ENCODE measurements at regions not wholly inside any gene's neighbourhood (a gene's known extent, or its start where the extent isn't known, plus 50 kb on each side); places are given as distances from the start of the nearest gene placed in this dataset.
"Not testable (repeated sequence)": the region's sequence is repeated elsewhere in the genome, so short reads cannot be mapped to it uniquely, and the experiment has no call there.

DNA sequence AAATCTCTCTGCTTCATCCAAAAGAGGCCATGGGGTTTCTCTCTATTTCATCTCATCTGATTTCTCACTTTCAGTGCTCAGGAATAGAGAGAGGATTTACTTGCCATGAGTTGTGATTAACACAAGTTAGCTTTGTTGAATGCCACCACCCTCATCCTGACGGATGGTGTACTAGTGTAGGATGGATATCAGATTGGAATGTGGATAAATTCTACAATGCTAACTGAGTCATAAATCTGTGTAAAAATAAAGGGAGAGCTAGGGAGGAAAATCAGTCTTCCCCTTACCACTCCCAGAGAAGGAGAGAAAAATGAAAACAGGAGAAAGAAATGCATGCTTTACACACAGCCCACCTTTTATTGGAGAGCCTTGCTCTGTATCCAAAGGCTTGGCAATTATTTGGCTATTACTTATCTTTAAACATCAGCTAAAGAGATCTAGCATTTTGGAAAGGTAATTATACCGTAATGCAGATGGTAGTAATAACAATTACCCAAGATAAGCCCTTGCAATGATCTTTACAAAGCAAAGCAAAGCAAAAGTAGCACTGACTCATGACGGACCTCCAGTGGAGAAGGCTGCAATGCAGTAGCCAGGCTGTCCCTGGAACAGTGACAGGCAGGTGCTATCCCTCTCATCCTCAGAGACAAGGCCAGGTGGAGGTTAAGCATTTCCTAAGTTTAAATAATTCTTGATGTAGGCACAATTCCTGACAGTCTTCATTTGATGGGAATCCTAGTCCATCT, 306.3 kb upstream of the PPARGC1A start:
- no peak for DNase-seq

GRCh38 chr4:24192018-24192641, 302.3 kb upstream of the PPARGC1A start:
- no peak for DNase-seq

- DNase-seq: no peak
Observed at GRCh38 chr4:24190761-24191695, 301.2 kb upstream of the PPARGC1A start.

DNA sequence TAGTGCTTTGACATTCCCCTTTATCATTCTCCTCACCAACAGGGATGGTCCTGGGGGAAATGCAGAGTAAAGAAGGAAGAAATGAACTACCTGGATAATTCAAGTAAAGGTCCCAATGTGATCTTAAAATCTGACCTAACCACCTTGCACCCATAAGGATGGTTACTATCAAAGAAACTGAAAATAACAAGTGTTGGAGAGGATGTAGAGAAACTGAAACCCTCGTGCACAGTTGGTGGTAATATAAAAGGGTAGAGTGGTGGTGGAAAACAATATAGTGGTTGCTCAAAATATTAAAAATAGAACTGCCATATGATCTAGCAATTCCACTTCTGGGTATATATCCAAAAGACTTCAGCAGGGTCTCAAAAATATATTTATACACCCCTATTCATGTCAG, 298.6 kb upstream of the PPARGC1A start:
- DNase-seq: no peak

DNA sequence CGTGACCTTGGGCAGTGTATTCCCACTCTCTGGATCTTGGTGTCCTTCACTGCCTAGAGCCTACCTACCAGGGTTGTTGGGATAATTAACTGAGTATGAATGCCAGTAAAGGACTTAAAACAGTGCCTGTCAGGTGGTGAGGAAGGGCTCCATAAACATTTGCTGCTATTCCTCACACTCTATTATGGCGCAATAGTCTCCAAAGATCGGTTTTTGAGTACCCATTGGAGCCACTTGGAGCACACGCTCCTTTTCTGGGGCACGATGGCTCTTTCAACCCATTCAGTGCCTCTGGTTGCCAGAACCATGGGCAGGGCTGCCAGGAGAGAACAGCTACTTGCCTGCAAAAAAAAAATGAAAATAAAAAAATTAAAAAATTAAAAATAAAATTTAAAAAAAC, 296.6 kb upstream of the PPARGC1A start:
- DNase-seq: no peak

GRCh38 chr4:24181005-24181404, 291.2 kb upstream of the PPARGC1A start:
- DNase-seq: no peak

GRCh38 chr4:24180586-24180985, 290.7 kb upstream of the PPARGC1A start:
- DNase-seq: no peak

DNA sequence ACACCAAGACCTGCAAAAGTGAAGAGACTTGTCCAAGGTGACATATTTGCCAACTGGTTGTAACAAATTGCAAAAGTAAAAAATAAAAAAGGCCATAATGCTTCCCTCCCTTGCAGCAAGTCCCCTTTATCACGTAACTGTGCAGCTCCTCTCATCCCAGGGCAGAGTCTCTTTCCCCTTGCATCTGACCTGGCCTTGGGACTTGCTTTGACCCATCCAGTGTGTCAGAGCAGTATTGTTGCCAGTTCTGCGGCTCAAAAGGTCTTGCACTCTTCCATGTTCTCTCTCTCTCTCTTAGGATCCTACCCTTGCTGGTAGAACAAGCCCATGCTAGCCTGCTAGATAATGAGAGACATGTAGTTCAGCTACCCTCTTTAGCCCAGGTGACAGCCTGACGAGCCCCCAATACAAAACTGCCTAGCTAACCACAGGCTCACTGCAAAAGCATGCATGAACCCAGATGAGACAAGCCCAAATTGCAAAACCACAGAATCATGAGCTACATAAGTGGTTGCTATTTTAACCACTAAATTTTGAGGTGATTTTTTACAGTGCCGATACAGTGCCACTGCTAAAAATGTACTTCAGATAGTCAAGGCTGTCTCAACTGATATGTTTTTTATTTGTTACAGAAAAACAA, 289.5 kb upstream of the PPARGC1A start:
- no peak for DNase-seq

- not testable (repeated sequence) for DNase-seq
Observed at GRCh38 chr4:24177443-24177842, 287.6 kb upstream of the PPARGC1A start.

GRCh38 chr4:24175707-24176106, 285.9 kb upstream of the PPARGC1A start:
- DNase-seq: no peak

DNA sequence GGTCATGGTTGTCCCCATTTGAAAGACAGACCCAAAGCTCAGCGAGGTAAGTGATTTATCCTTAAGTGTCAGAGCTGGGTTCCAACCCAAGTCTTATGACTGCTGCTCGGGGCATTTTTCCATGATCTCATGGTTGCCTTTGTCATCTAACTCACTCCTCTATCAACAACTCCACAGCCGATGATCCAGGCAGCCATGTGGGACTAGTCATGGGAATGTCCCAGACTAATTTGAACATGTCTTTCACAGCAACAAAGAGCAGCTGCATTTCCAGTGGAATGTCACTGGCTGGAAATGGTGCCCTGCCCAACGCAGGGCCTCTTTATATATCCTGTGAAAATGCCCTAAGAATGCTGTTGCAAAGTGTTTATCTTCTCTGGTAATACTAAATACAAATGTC, 284.8 kb upstream of the PPARGC1A start:
- DNase-seq: no peak

DNA sequence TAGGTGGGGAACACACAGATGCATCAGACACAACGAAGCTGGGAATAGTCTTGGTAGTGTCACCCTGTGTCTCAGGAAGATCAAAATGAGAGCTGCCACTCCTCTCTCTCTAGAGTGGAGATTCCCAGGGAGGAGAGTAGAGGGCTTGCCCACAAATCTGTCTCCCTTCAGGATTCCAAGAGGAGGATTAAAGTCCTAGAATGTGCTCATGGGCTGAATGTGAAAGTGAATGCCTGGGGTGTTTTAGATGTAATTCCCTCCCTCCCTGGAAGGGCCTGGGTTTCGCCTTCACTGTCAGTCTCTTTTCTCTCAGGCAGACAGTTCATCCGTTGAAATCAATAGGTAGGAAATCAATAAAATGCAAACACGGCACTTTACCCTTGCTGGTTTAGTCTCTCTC, 282.6 kb upstream of the PPARGC1A start:
- no peak for DNase-seq

DNA sequence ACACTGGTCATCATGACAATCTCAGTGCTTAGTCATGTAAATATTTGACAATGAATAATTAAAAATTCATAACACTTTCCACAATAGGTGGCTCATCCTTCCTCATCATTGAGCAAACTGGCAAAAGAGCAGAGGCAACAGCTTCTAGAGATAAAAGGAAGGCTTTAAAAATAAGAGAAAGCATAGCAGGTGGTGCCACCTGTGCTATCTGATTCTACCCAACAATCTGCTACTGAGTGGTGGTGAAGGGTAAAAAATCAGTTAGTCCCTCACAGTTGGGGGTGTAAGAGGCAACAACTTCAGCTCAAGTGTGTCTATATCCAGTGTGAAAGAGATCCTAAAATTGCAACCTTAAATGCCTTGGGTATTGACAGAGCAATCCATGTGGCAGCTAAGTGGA, 280.1 kb upstream of the PPARGC1A start:
- no peak for DNase-seq

GRCh38 chr4:24168658-24169057, 278.8 kb upstream of the PPARGC1A start:
- DNase-seq: no peak

GRCh38 chr4:24166501-24166900, 276.7 kb upstream of the PPARGC1A start:
- no peak for DNase-seq

- no peak for DNase-seq
Observed at GRCh38 chr4:24164797-24165196, 274.9 kb upstream of the PPARGC1A start.

DNA sequence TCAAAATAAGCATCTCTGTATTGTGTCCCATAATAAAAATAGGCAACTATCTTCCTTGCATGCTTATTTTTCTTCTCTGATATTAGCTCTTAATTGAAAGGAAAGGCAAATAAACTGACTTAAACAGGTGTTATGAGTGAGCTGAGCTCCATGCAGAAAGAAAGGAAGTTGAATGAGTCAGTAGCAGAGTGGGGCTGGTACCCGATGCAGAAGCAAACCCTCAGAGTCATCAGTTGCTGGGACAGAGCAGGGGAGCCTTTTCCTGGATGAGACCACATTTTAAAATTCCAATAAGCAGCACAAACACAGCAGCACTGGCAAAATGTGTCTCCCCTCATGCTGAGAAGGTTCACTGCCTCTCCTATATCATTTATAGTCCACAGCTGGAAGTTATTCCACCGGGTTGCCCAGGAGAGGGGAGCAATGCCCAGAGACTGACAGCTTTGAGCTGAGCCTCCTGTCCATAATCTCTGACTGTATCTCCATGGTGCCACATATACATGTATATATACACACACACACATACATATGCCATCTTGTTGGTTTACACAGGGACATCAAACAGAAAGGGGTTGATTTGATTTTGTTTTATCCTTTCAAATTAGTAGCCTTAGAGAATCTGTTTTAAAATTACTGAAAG, 274.3 kb upstream of the PPARGC1A start:
- no peak for DNase-seq

DNA sequence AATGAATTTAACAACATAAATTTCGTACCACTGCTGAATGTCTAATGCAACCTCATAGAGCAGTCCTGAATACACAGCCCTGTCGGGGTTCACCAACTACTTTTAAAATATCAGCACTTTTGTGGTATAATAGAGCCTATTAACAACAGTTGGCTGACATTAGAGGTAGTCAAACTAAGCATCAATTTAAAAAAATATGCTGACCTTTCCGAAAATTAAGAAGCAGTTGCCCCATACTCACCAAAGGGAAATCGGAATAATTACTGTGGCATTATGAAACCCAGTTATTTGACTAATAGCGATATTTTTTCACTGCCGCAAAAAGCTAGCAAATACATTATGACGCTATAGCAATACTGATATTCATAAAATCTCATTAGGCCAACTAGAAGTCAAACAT, 273.5 kb upstream of the PPARGC1A start:
- no peak for DNase-seq

GRCh38 chr4:24160358-24160757, 270.5 kb upstream of the PPARGC1A start:
- DNase-seq: no peak

DNA sequence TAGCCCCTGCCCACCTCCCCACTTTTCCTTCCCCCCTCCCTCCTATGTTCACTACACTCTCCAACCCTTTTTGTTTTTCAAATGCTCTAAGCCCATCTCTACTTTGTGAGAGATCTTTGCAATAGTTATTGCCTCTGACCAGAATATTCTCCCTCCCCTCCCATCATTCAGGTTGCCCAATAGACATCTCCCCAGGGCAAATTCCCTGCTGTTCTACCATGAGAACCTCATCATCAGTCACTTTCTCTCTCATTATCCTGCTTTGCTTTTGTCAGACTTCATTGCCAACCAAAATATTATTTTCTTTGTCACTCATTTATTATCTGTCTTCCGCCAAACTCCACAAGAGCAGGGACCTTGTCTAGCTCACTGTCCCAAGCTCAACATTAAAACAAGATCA, 268.2 kb upstream of the PPARGC1A start:
- DNase-seq: no peak

GRCh38 chr4:24150034-24150433, 260.2 kb upstream of the PPARGC1A start:
- DNase-seq: no peak

DNA sequence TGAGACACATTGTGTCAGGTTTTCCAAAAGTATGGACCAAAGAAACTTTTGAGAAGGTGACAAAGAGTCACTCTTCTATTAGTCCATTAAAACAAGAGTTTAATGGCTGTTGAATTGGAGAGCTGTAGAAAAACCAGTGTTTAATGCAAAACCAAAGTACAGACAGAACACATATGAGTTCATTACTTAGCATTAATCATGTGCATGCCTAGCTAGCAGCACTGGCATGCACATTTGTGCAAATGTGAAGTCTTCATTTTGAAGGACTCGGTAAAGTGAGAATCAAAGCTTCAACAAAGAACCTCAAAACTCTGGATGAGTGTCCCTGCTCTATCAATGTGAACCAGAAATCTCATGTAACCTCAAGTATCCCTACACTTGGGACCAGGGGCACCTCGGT, 256.3 kb upstream of the PPARGC1A start:
- no peak for DNase-seq

- no peak for DNase-seq
Observed at GRCh38 chr4:24145591-24145990, 255.7 kb upstream of the PPARGC1A start.
